Right atrium auricular region (tissue), 2 donors: ENCODE measurements at regions not wholly inside any gene's neighbourhood (a gene's known extent, or its start where the extent isn't known, plus 50 kb on each side); places are given as distances from the start of the nearest gene placed in this dataset.

Source experiments
- DNase-seq: peaks from one replicate; pipeline ENCODE4 v3.0.0-alpha.2; 2019; ENCODE audit warnings: low spot score
- H3K27ac ChIP-seq, 2 donors: fragments of 200-600 bp; sonication (generic); 1 replicate in 1 of 2; 2 replicates in 1 of 2; pipeline ENCODE4 v1.5.1; 2016 to 2019
- H3K27me3 ChIP-seq, 2 donors: fragments of 200-600 bp; sonication (generic); one replicate each; pipeline versions ENCODE4 v1.5.1 to v1.6.0; 2017 to 2019
- H3K36me3 ChIP-seq: fragments of 200-600 bp; sonication (generic); one replicate; pipeline ENCODE4 v1.5.1; 2016
- H3K4me1 ChIP-seq, 2 donors: fragments of 200-600 bp; sonication (generic); one replicate each; pipeline versions ENCODE4 v1.5.1 to v1.6.0; 2017 to 2019
- H3K4me3 ChIP-seq, 2 donors: fragments of 200-600 bp; sonication (generic); 1 replicate in 1 of 2; 2 replicates in 1 of 2; pipeline ENCODE4 v1.5.1; 2017 to 2019; ENCODE audit warnings: mild to moderate bottlenecking in 1 of 2, moderate library complexity in 1 of 2
- H3K9me3 ChIP-seq, 2 donors: fragments of 200-600 bp; sonication (generic); one replicate each; pipeline ENCODE4 v1.5.1; 2019
- CTCF ChIP-seq, 2 donors: fragments of 200-600 bp; sonication (generic); IDR thresholded peaks; one replicate each; pipeline ENCODE4 v1.5.1; 2019; ENCODE audit warnings: antibody characterized with exemption in 2 of 2

DNA sequence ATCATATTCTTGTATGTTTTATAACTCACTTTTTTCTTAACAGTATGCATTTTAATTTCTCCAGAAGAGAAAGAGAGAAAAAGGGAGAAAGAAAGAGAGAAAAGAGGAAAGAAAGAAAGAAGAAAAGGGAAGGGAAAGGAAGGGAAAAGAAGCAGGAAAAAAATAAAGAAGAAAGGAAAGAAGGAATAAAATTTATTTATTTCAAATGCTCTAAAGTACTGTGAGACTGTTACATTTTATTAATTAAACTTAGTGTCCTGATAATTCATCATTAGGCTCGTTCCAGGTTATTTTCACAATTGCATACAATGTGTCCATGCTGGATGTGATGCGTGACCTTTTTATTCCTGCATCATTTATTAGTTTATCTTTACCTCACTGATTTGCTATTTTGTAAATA lies 1023.4 kb upstream of the KLHL29 start:
- TF ChIP-seq CTCF (IDR thresholded peaks at IDR 0.05) = no peak
- no peak overlapping the region for H3K4me3 ChIP-seq
- H3K36me3 ChIP-seq = no peaks in the 10 kb centered on the region
- H3K27me3 ChIP-seq = no peaks in the 10 kb centered on the region
- no peak for DNase-seq
- H3K4me1 ChIP-seq = no peaks in the 10 kb centered on the region
- H3K27ac ChIP-seq = no peak overlapping the region
- no peaks in the 10 kb centered on the region for H3K9me3 ChIP-seq

DNA sequence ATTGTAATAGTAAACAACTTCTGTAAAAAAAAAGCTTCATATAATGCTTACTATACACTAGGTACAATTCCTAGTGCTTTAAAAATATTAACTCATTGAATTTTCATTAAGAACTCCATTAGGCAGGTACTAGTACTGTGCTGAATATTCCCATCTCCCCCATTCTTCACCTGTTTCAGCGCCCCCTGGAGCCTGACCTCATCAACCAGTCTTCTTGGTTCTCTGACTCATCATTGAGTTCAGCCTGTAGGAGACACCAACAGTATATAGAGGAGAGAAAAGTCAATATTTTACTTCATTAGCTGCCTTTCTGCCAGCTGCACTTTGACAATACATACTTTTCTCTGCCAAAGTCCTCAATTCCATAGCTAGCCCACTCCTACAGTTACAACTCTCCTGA lies 1009.9 kb upstream of the KLHL29 start:
- H3K27me3 ChIP-seq = no peaks in the 10 kb centered on the region
- no peaks in the 10 kb centered on the region for H3K9me3 ChIP-seq
- DNase-seq = no peak
- no peak overlapping the region for H3K27ac ChIP-seq
- no peaks in the 10 kb centered on the region for H3K36me3 ChIP-seq
- no peak overlapping the region for H3K4me3 ChIP-seq
- H3K4me1 ChIP-seq = no peaks in the 10 kb centered on the region
- TF ChIP-seq CTCF (IDR thresholded peaks at IDR 0.05) = no peak

DNA sequence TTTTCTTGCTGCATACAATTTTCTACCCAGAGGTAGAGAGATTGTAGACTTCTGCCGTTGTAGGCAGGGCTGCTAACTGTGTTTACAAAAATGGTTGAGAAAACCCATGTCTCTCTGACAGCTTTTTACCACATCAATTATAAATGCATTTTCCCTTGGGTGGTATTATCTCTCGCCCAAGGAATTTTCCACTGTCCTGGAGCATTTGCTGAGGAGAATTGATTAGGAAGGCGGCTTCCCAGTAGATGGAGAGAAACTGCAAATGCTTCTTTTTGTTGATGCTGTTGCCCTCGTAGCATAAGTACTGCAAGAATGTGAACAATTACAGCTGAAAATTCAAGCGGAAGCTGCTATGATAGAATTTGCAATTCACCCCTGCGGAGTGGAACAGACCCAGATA lies 1007.7 kb upstream of the KLHL29 start:
- H3K27ac ChIP-seq = no peak overlapping the region
- DNase-seq = no peak
- H3K9me3 ChIP-seq = no peaks in the 10 kb centered on the region
- TF ChIP-seq CTCF (IDR thresholded peaks at IDR 0.05) = no peak
- no peaks in the 10 kb centered on the region for H3K36me3 ChIP-seq
- H3K27me3 ChIP-seq = no peaks in the 10 kb centered on the region
- no peak overlapping the region for H3K4me3 ChIP-seq
- H3K4me1 ChIP-seq = no peaks in the 10 kb centered on the region

- H3K4me1 ChIP-seq = no peaks in the 10 kb centered on the region
These were observed 1002.4 kb upstream of the KLHL29 start for GRCh38 chr2:22382479-22383169.

GRCh38 chr2:22397847-22398246 lies 987.1 kb upstream of the KLHL29 start:
- Histone ChIP-seq H3K4me3 (no peak overlapping the region), H3K27me3 (no peaks in the 10 kb centered on the region), H3K4me1 (no peaks in the 10 kb centered on the region), H3K9me3 (no peaks in the 10 kb centered on the region), H3K27ac (no peak overlapping the region), H3K36me3 (no peaks in the 10 kb centered on the region)
- no peak for TF ChIP-seq CTCF (IDR thresholded peaks at IDR 0.05)
- DNase-seq = no peak

More at GRCh38 chr2:22382479-22383169, 1002.4 kb upstream of the KLHL29 start:
- no peak for DNase-seq
- H3K27me3 ChIP-seq = no peaks in the 10 kb centered on the region
- no peaks in the 10 kb centered on the region for H3K36me3 ChIP-seq
- H3K9me3 ChIP-seq = no peaks in the 10 kb centered on the region
- no peak for TF ChIP-seq CTCF (IDR thresholded peaks at IDR 0.05)
- H3K27ac ChIP-seq = no peak overlapping the region
- no peak overlapping the region for H3K4me3 ChIP-seq

DNA sequence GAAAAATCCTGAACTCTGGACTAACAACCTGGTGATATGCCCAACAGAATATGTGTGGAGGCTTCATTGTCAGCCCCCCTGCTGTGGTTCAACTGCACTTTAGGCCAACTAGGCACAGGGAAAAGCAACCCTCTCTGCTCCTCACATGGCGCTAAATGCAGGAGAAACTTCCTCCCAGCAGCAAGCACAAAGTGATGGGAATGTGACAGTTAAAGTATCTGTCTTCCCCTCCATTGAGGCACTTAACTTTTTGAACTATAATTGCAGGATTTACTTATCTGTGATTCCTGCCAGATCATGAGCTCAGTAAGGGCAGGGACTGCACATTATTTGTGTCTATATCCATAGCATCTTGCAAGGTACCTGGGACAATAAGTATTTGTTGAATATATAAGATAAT lies 981.2 kb upstream of the KLHL29 start:
- Histone ChIP-seq H3K9me3 (no peaks in the 10 kb centered on the region), H3K27me3 (no peaks in the 10 kb centered on the region), H3K27ac (no peak overlapping the region), H3K4me3 (no peak overlapping the region), H3K4me1 (no peaks in the 10 kb centered on the region), H3K36me3 (no peaks in the 10 kb centered on the region)
- no peak for DNase-seq
- no peak for TF ChIP-seq CTCF (IDR thresholded peaks at IDR 0.05)
